Superior temporal gyrus (tissue), 1 donor: ENCODE measurements at regions not wholly inside any gene's neighbourhood (a gene's known extent, or its start where the extent isn't known, plus 50 kb on each side); places are given as distances from the start of the nearest gene placed in this dataset.

Experiments used
- DNase-seq: peaks from one replicate; pipeline ENCODE4 v3.0.0-alpha.2; 2016; ENCODE audit errors: extremely low spot score

- DNase-seq = no peak
Observed at GRCh38 chr2:65545837-65546805, 113.7 kb upstream of the SPRED2 start.

- DNase-seq = no peak
Observed at GRCh38 chr2:65541773-65542172, 109.4 kb upstream of the SPRED2 start.

GRCh38 chr2:65539633-65540032 is 107.2 kb upstream of the SPRED2 start:
- DNase-seq = no peak

GRCh38 chr2:65537651-65538385 is 105.4 kb upstream of the SPRED2 start:
- no peak for DNase-seq

GRCh38 chr2:65536596-65536995 is 104.2 kb upstream of the SPRED2 start:
- no peak for DNase-seq

- DNase-seq = no peak
Observed at GRCh38 chr2:65532937-65533336, 100.5 kb upstream of the SPRED2 start.

- DNase-seq = no peak
Observed at GRCh38 chr2:65532326-65532725, 99.9 kb upstream of the SPRED2 start.

- peak; percentile 43 for DNase-seq
Observed at GRCh38 chr2:65530547-65531320, 98.3 kb upstream of the SPRED2 start.

- no peak for DNase-seq
Observed at GRCh38 chr2:65529419-65529818, 97.0 kb upstream of the SPRED2 start.

GRCh38 chr2:65528241-65528574 is 95.8 kb upstream of the SPRED2 start:
- no peak for DNase-seq

- DNase-seq = no peak
Observed at GRCh38 chr2:65527451-65528240, 95.2 kb upstream of the SPRED2 start.

- no peak for DNase-seq
Observed at GRCh38 chr2:65525616-65526231, 93.3 kb upstream of the SPRED2 start.

- no peak for DNase-seq
Observed at GRCh38 chr2:65522922-65523321, 90.5 kb upstream of the SPRED2 start.

GRCh38 chr2:65518751-65519150 is 86.4 kb upstream of the SPRED2 start:
- DNase-seq = no peak

GRCh38 chr2:65514555-65515195 is 82.3 kb upstream of the SPRED2 start:
- DNase-seq = no peak

- no peak for DNase-seq
Observed at GRCh38 chr2:65512783-65513182, 80.4 kb upstream of the SPRED2 start.

- DNase-seq = no peak
Observed at GRCh38 chr2:65511306-65511705, 78.9 kb upstream of the SPRED2 start.

- DNase-seq = no peak
Observed at GRCh38 chr2:65508225-65508624, 75.8 kb upstream of the SPRED2 start.

- no peak for DNase-seq
Observed at GRCh38 chr2:65507102-65508069, 75.0 kb upstream of the SPRED2 start.
